ENCODE measurements at regions not wholly inside any gene's neighbourhood (a gene's known extent, or its start where the extent isn't known, plus 50 kb on each side); places are given as distances from the start of the nearest gene placed in this dataset.

- Histone ChIP-seq H3K4me3 (no peak overlapping the region), H3K36me3 (no peaks in the 10 kb centered on the region), H3K4me1 (no peaks in the 10 kb centered on the region), H3K9me3 (no peaks in the 10 kb centered on the region), H3K27me3 (no peaks in the 10 kb centered on the region), H3K27ac (no peak overlapping the region), H3K9ac (ENCODE audit: low read depth in 2 of 2, low read length in 2 of 2) (no peak overlapping the region)
- no peak for TF ChIP-seq CTCF (IDR thresholded peaks at IDR 0.05)
- DNase-seq: no peak
- intact Hi-C loops (cut with DNase I): no loop called here
These were observed 117.9 kb downstream of the PDHA2 start for GRCh38 chr4:95957759-95958158.

GRCh38 chr4:95959182-95959581 is 119.3 kb downstream of the PDHA2 start:
- intact Hi-C loops (cut with DNase I): no loop called here

GRCh38 chr4:95959633-95960032 is 119.7 kb downstream of the PDHA2 start:
- no peak for TF ChIP-seq CTCF (IDR thresholded peaks at IDR 0.05)
- intact Hi-C loops (cut with DNase I): no loop called here

More at GRCh38 chr4:95959182-95959581, 119.3 kb downstream of the PDHA2 start:
- Histone ChIP-seq H3K27ac (no peak overlapping the region), H3K9ac (ENCODE audit: low read depth in 2 of 2, low read length in 2 of 2) (no peak overlapping the region), H3K9me3 (no peaks in the 10 kb centered on the region), H3K27me3 (no peaks in the 10 kb centered on the region), H3K36me3 (no peaks in the 10 kb centered on the region), H3K4me3 (no peak overlapping the region), H3K4me1 (no peaks in the 10 kb centered on the region)
- DNase-seq: no peak
- no peak for TF ChIP-seq CTCF (IDR thresholded peaks at IDR 0.05)

GRCh38 chr4:95963456-95963855 is 123.6 kb downstream of the PDHA2 start:
- Histone ChIP-seq H3K4me1 (no peaks in the 10 kb centered on the region), H3K9me3 (no peaks in the 10 kb centered on the region), H3K27ac (no peak overlapping the region), H3K9ac (ENCODE audit: low read depth in 2 of 2, low read length in 2 of 2) (no peak overlapping the region), H3K27me3 (no peaks in the 10 kb centered on the region), H3K36me3 (no peaks in the 10 kb centered on the region), H3K4me3 (no peak overlapping the region)
- DNase-seq: no peak
- intact Hi-C loops (cut with DNase I): no loop called here
- TF ChIP-seq CTCF (IDR thresholded peaks at IDR 0.05): no peak

More at GRCh38 chr4:95959633-95960032, 119.7 kb downstream of the PDHA2 start:
- no peaks in the 10 kb centered on the region for H3K4me1 ChIP-seq
- H3K36me3 ChIP-seq: no peaks in the 10 kb centered on the region
- DNase-seq: no peak
- H3K27me3 ChIP-seq: no peaks in the 10 kb centered on the region
- H3K4me3 ChIP-seq: no peak overlapping the region
- H3K27ac ChIP-seq: no peak overlapping the region
- H3K9me3 ChIP-seq: no peaks in the 10 kb centered on the region
- H3K9ac ChIP-seq (ENCODE audit: low read depth in 2 of 2, low read length in 2 of 2): no peak overlapping the region

- intact Hi-C loops (cut with DNase I): no loop called here
- H3K27me3 ChIP-seq: no peaks in the 10 kb centered on the region
- no peak overlapping the region for H3K27ac ChIP-seq
- H3K9ac ChIP-seq (ENCODE audit: low read depth in 2 of 2, low read length in 2 of 2): no peak overlapping the region
- no peaks in the 10 kb centered on the region for H3K36me3 ChIP-seq
- H3K4me3 ChIP-seq: no peak overlapping the region
- H3K4me1 ChIP-seq: no peaks in the 10 kb centered on the region
- no peaks in the 10 kb centered on the region for H3K9me3 ChIP-seq
- no peak for TF ChIP-seq CTCF (IDR thresholded peaks at IDR 0.05)
- DNase-seq: no peak
These were observed 140.3 kb downstream of the PDHA2 start for GRCh38 chr4:95979961-95980876.
